IPS DF 4.7 (cell line): ENCODE measurements at regions not wholly inside any gene's neighbourhood (a gene's known extent, or its start where the extent isn't known, plus 50 kb on each side); places are given as distances from the start of the nearest gene placed in this dataset.

Experiments used
- DNase-seq: peaks from one replicate; pipeline ENCODE4 v3.0.0-alpha.2; 2013; ENCODE audit warnings: low spot score; ENCODE audit errors: extremely low read depth

- no peak for DNase-seq
Observed at GRCh38 chr4:80124246-80125211, 51.5 kb upstream of the ANTXR2 start.
